ENCODE measurements at regions not wholly inside any gene's neighbourhood (a gene's known extent, or its start where the extent isn't known, plus 50 kb on each side); places are given as distances from the start of the nearest gene placed in this dataset.

DNA sequence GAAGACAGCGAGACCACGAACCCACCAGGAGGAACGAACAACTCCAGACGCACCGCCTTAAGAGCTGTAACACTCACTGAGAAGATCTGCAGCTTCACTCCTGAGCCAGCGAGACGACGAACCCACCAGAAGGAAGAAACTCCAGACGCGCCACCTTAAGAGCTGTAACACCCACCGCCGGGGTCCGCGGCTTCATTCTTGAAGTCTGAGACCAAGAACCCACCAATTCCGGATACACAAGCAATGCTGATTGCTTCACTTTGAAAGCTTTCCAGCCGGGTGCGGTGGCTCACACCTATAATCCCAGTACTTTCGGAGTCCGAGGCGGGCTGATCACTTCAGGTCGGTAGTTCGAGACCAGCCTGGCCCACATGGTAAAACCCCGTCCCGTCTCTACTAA, 177.2 kb upstream of the MYO3A start:
- Histone ChIP-seq H3K27ac (no peak overlapping the region), H3K4me1 (no peaks in the 10 kb centered on the region), H3K9ac (ENCODE audit: low read depth in 2 of 2, low read length in 2 of 2) (no peak overlapping the region), H3K36me3 (no peaks in the 10 kb centered on the region), H3K4me3 (no peak overlapping the region), H3K27me3 (no peaks in the 10 kb centered on the region), H3K9me3 (no peaks in the 10 kb centered on the region)
- DNase-seq: no peak
- intact Hi-C loops (cut with DNase I): no loop called here
- TF ChIP-seq, protein P1, sequence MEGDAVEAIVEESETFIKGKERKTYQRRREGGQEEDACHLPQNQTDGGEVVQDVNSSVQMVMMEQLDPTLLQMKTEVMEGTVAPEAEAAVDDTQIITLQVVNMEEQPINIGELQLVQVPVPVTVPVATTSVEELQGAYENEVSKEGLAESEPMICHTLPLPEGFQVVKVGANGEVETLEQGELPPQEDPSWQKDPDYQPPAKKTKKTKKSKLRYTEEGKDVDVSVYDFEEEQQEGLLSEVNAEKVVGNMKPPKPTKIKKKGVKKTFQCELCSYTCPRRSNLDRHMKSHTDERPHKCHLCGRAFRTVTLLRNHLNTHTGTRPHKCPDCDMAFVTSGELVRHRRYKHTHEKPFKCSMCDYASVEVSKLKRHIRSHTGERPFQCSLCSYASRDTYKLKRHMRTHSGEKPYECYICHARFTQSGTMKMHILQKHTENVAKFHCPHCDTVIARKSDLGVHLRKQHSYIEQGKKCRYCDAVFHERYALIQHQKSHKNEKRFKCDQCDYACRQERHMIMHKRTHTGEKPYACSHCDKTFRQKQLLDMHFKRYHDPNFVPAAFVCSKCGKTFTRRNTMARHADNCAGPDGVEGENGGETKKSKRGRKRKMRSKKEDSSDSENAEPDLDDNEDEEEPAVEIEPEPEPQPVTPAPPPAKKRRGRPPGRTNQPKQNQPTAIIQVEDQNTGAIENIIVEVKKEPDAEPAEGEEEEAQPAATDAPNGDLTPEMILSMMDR (IDR thresholded peaks at IDR 0.05): no peak

DNA sequence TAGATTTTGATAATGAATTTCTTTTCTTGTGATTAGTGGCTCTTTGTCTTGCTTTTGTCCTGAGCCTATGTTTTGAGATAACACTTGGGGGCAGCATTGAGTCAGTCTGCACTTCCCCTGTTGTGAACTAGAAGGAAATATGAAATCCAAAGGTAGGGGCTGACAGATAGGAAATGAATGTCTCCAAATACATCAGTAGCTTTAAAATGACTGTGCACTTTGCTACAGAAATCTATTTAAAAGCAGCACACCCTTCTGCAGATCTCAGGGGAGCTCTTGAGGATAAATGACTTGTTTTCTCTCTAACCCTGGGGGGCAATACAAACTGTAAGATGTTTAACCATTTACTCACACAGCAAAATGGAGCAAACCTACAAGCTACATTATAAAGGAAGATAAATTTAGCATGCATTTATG, 176.0 kb upstream of the MYO3A start:
- no peak overlapping the region for H3K9ac ChIP-seq (ENCODE audit: low read depth in 2 of 2, low read length in 2 of 2)
- no peak for DNase-seq
- no peak overlapping the region for H3K4me3 ChIP-seq
- H3K9me3 ChIP-seq: no peaks in the 10 kb centered on the region
- no peak overlapping the region for H3K27ac ChIP-seq
- TF ChIP-seq, protein P1 (IDR thresholded peaks at IDR 0.05): no peak
- H3K27me3 ChIP-seq: no peaks in the 10 kb centered on the region
- no peaks in the 10 kb centered on the region for H3K36me3 ChIP-seq
- intact Hi-C loops (cut with DNase I): no loop called here
- no peaks in the 10 kb centered on the region for H3K4me1 ChIP-seq

DNA sequence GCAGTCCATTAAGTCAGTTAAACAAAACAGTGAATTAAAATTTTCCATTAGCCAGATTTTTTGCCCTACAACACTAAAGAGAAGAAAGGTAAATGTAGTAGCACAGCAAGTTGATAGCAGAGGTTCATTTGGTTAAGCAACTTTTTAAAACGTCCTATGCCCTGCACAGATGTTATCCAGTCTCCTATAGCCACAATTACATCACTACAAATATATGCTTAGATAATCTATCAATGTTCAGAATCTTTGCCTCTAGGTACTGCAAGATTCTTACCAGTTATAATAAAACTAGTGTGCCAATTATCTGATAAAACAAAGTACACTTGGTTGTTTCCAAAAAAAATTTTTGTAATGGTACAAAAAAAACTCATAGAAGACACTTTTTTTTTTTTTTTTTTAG, 175.5 kb upstream of the MYO3A start:
- no peak for DNase-seq
- intact Hi-C loops (cut with DNase I): no loop called here
- Histone ChIP-seq H3K27me3 (no peaks in the 10 kb centered on the region), H3K27ac (no peak overlapping the region), H3K9me3 (no peaks in the 10 kb centered on the region), H3K4me1 (no peaks in the 10 kb centered on the region), H3K36me3 (no peaks in the 10 kb centered on the region), H3K9ac (ENCODE audit: low read depth in 2 of 2, low read length in 2 of 2) (no peak overlapping the region), H3K4me3 (no peak overlapping the region)
- TF ChIP-seq, protein P1 (IDR thresholded peaks at IDR 0.05): no peak

DNA sequence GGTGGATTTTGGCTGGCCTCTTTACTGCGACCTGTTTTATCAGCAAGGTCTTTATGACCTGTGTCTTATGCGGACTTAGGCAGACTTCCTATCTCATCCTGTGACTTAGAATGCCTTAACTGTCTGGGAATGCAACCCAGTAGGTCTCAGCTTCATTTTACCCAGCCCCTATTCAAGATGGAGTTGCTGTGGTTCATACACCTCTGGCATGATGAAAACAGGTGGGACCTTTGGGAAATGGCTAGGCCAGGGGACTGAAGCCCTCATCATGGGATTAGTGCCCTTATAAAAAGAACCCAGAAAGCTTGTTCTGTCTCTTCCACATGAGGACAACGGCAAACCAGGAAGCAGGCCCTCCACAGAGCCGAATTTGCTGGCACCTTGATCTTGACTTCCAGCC, 172.1 kb upstream of the MYO3A start:
- TF ChIP-seq, protein P1 (IDR thresholded peaks at IDR 0.05): no peak
- no peaks in the 10 kb centered on the region for H3K36me3 ChIP-seq
- no peaks in the 10 kb centered on the region for H3K27me3 ChIP-seq
- H3K9ac ChIP-seq (ENCODE audit: low read depth in 2 of 2, low read length in 2 of 2): no peak overlapping the region
- no peaks in the 10 kb centered on the region for H3K4me1 ChIP-seq
- no peaks in the 10 kb centered on the region for H3K9me3 ChIP-seq
- no peak overlapping the region for H3K27ac ChIP-seq
- no peak overlapping the region for H3K4me3 ChIP-seq
- intact Hi-C loops (cut with DNase I): no loop called here
- DNase-seq: no peak

DNA sequence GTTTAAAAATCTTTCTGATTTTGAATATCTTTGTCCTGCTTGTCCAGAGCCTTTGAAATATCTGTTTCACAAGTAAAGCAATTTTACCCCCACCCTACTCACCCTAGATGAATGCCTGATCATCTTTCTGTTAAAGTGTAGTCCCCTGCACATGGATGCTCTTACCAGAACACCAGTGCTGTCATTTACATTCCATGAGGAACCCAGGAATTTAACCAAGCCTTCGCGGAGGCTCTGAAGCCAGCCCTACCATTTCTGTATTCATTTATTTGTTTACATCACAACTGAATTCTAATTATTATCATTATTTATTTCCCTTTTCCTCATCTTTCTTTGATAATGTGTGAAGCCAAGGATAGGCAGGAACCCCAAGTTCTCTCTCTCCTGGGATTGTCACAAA, 167.8 kb upstream of the MYO3A start:
- H3K4me1 ChIP-seq: no peaks in the 10 kb centered on the region
- intact Hi-C loops (cut with DNase I): no loop called here
- H3K9ac ChIP-seq (ENCODE audit: low read depth in 2 of 2, low read length in 2 of 2): no peak overlapping the region
- no peak overlapping the region for H3K4me3 ChIP-seq
- H3K9me3 ChIP-seq: no peaks in the 10 kb centered on the region
- TF ChIP-seq, protein P1 (IDR thresholded peaks at IDR 0.05): no peak
- H3K27me3 ChIP-seq: no peaks in the 10 kb centered on the region
- no peak for DNase-seq
- H3K27ac ChIP-seq: no peak overlapping the region
- H3K36me3 ChIP-seq: no peaks in the 10 kb centered on the region
